SK-N-SH (cell line): ENCODE measurements at regions not wholly inside any gene's neighbourhood (a gene's known extent, or its start where the extent isn't known, plus 50 kb on each side); places are given as distances from the start of the nearest gene placed in this dataset.

Source experiments
- EP300 ChIP-seq, 2 experiments: IDR thresholded peaks; 2 replicates each; pipeline versions ENCODE4 v1.4.0 to v1.6.1; 2012; ENCODE audit warnings: borderline replicate concordance in 1 of 2, low read depth in 1 of 2, low read length in 1 of 2
- EZH2phosphoT487 ChIP-seq: fragments of 200-600 bp; sonication (generic); IDR thresholded peaks from 2 replicates; pipeline ENCODE4 v1.6.1; 2017; ENCODE audit warnings: low read depth, mixed run types, mild to moderate bottlenecking, antibody characterized with exemption, moderate library complexity, borderline replicate concordance
- JUND ChIP-seq: IDR thresholded peaks from 2 replicates; pipeline ENCODE4 v1.4.0; 2012
- MAX ChIP-seq: IDR thresholded peaks from 2 replicates; pipeline ENCODE4 v1.4.0; 2012; ENCODE audit warnings: low read depth
- MXI1 ChIP-seq: IDR thresholded peaks from 2 replicates; pipeline ENCODE4 v1.6.1; 2012; ENCODE audit warnings: mild to moderate bottlenecking, low read depth, low read length, improper control_type of control experiment
- POLR2AphosphoS5 ChIP-seq: IDR thresholded peaks from 2 replicates; pipeline ENCODE4 v1.6.1; 2012; ENCODE audit warnings: low read depth, low read length
- RCOR1 ChIP-seq: fragments of 150-350 bp; IDR thresholded peaks from 2 replicates; pipeline ENCODE4 v1.6.1; 2017; ENCODE audit warnings: antibody characterized with exemption, low read length
- REST ChIP-seq: IDR thresholded peaks from 2 replicates; pipeline ENCODE4 v1.6.1; 2012; ENCODE audit warnings: mild to moderate bottlenecking, low read depth, low read length, moderate library complexity
- TAF1 ChIP-seq: IDR thresholded peaks from 2 replicates; pipeline ENCODE4 v1.6.1; 2012; ENCODE audit warnings: low read depth, mild to moderate bottlenecking, low read length, moderate library complexity, borderline replicate concordance
- TCF12 ChIP-seq: IDR thresholded peaks from 2 replicates; pipeline ENCODE4 v1.4.0; 2012
- TEAD4 ChIP-seq: IDR thresholded peaks from 2 replicates; pipeline ENCODE4 v1.4.0; 2012; ENCODE audit warnings: mild to moderate bottlenecking, borderline replicate concordance; ENCODE audit not compliant: insufficient read depth
- TF ChIP-seq, protein P1 (sequence below): fragments of 200-600 bp; sonication (generic); IDR thresholded peaks from 2 replicates; pipeline ENCODE4 v1.6.1; 2017; ENCODE audit warnings: antibody characterized with exemption, mild to moderate bottlenecking, moderate library complexity

- TF ChIP-seq MAX, result no peak
- no peak for TF ChIP-seq MXI1
- TF ChIP-seq, protein P1, sequence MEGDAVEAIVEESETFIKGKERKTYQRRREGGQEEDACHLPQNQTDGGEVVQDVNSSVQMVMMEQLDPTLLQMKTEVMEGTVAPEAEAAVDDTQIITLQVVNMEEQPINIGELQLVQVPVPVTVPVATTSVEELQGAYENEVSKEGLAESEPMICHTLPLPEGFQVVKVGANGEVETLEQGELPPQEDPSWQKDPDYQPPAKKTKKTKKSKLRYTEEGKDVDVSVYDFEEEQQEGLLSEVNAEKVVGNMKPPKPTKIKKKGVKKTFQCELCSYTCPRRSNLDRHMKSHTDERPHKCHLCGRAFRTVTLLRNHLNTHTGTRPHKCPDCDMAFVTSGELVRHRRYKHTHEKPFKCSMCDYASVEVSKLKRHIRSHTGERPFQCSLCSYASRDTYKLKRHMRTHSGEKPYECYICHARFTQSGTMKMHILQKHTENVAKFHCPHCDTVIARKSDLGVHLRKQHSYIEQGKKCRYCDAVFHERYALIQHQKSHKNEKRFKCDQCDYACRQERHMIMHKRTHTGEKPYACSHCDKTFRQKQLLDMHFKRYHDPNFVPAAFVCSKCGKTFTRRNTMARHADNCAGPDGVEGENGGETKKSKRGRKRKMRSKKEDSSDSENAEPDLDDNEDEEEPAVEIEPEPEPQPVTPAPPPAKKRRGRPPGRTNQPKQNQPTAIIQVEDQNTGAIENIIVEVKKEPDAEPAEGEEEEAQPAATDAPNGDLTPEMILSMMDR, result no peak
- TF ChIP-seq EZH2phosphoT487, result no peak
- TF ChIP-seq POLR2AphosphoS5, result no peak
- TF ChIP-seq TAF1, result no peak
- no peak for TF ChIP-seq RCOR1
- TF ChIP-seq REST, result no peak
- TF ChIP-seq TCF12, result no peak
- TF ChIP-seq JUND, result no peak
- no peak for TF ChIP-seq EP300 (IDR thresholded peaks at IDR 0.05; ENCODE audit: borderline replicate concordance in 1 of 2, low read depth in 1 of 2, low read length in 1 of 2)
- TF ChIP-seq TEAD4, result no peak
Measured at GRCh38 chr3:20361000-20361399, 175.0 kb upstream of the SGO1 start.
